GM12878 (cell line): ENCODE measurements at regions not wholly inside any gene's neighbourhood (a gene's known extent, or its start where the extent isn't known, plus 50 kb on each side); places are given as distances from the start of the nearest gene placed in this dataset.

Source experiments
- ATAC-seq: fragments of 200-7000 bp; cut with Tn5 transposase; 3 replicates; pipeline ENCODE4 v1.9.1; 2020; ENCODE audit warnings: mild to moderate bottlenecking, moderate library complexity
- BruUV-seq: library from RNA; stranded (reverse); fragments of 400-500 nt; replicated peaks from 2 replicates; lab custom pipeline; 2021; lab: Mats Ljungman, UMichigan
- CTCF ChIA-PET: fragments of 300-600 bp; sonication (Branson Sonifier 250); formaldehyde crosslinking; extraction: SDS; loops from one replicate; lab custom pipeline; 2021; ENCODE audit warnings: inconsistent platforms; lab: Yijun Ruan, JAX
- POLR2A ChIA-PET: fragments of 350-600 bp; formaldehyde crosslinking; extraction: SDS; loops from one replicate; lab custom pipeline; 2021; ENCODE audit warnings: inconsistent platforms; lab: Charles Lee
- RAD21 ChIA-PET: fragments of 300-600 bp; sonication (Branson Sonifier 250); formaldehyde crosslinking; loops from one replicate; lab custom pipeline; 2023; ENCODE audit warnings: antibody characterized with exemption; ENCODE audit not compliant: unreplicated experiment; lab: Charles Lee
- SMC1A ChIA-PET: fragments of 300-600 bp; sonication (Branson Sonifier 250); formaldehyde crosslinking; loops from one replicate; lab custom pipeline; 2023; ENCODE audit not compliant: unreplicated experiment, uncharacterized antibody; lab: Charles Lee
- DNase-seq: peaks from one replicate; pipeline ENCODE4 v3.0.0-alpha.2; 2011; ENCODE audit warnings: low read depth, low spot score
- FAIRE-seq: peaks from 3 replicates; lab custom pipeline; 2011; peaks lifted over from hg19 to GRCh38; lab: Jason Lieb, UNC
- H2AFZ ChIP-seq: 2 replicates; pipeline ENCODE4 v1.6.0; 2011; ENCODE audit warnings: low read depth, low read length, control low read depth; ENCODE audit not compliant: control insufficient read depth
- H3K27ac ChIP-seq: 2 replicates; pipeline ENCODE4 v1.5.1; 2011; ENCODE audit warnings: control low read depth; ENCODE audit not compliant: control insufficient read depth, insufficient read depth
- H3K27me3 ChIP-seq, 2 experiments: replicated peaks in 1 of 2; 2 replicates each; pipeline versions ENCODE4 v1.6.0 to v1.6.1; 2011; ENCODE audit warnings: low read length in 1 of 2; ENCODE audit not compliant: control insufficient read depth in 2 of 2, insufficient read depth in 2 of 2
- H3K36me3 ChIP-seq, 2 experiments: 2 replicates each; pipeline ENCODE4 v1.5.1; 2011; ENCODE audit warnings: low read length in 1 of 2; ENCODE audit not compliant: control insufficient read depth in 2 of 2, insufficient read depth in 2 of 2
- H3K4me1 ChIP-seq: 2 replicates; pipeline ENCODE4 v1.6.1; 2011; ENCODE audit warnings: mild to moderate bottlenecking, low read length, moderate library complexity, mixed read lengths; ENCODE audit not compliant: control insufficient read depth, insufficient read depth
- H3K4me2 ChIP-seq: 2 replicates; pipeline ENCODE4 v1.6.0; 2011; ENCODE audit warnings: control low read depth; ENCODE audit not compliant: control insufficient read depth, insufficient read depth
- H3K4me3 ChIP-seq: fragments of 200-600 bp; sonication (generic); 2 replicates; pipeline ENCODE4 v1.5.1; 2016
- H3K79me2 ChIP-seq: 2 replicates; pipeline ENCODE4 v1.6.0; 2011; ENCODE audit warnings: low read length; ENCODE audit not compliant: control insufficient read depth, insufficient read depth
- H3K9ac ChIP-seq: 2 replicates; pipeline ENCODE4 v1.8.0; 2011; ENCODE audit warnings: low read length, control low read depth, mixed read lengths; ENCODE audit not compliant: control insufficient read depth, insufficient read depth
- H3K9me3 ChIP-seq: replicated peaks from 3 replicates; pipeline ENCODE4 v1.5.1; 2011; ENCODE audit warnings: mild to moderate bottlenecking, low read length; ENCODE audit not compliant: control insufficient read depth, insufficient read depth
- H4K20me1 ChIP-seq: 2 replicates; pipeline ENCODE4 v1.6.0; 2011; ENCODE audit not compliant: control insufficient read depth, insufficient read depth
- ATF7 ChIP-seq: fragments of 450-650 bp; IDR thresholded peaks from 2 replicates; pipeline ENCODE4 v1.6.1; 2016; ENCODE audit warnings: low read depth, mild to moderate bottlenecking
- CBX5 ChIP-seq: sonication (generic); IDR thresholded peaks from 2 replicates; pipeline ENCODE4 v1.6.1; 2016; ENCODE audit warnings: low read depth, moderate library complexity, mild to moderate bottlenecking, inconsistent platforms
- CHD2 ChIP-seq: IDR thresholded peaks from 2 replicates; pipeline ENCODE4 v1.6.1; 2011; ENCODE audit warnings: low read depth, low read length, improper control_type of control experiment, borderline replicate concordance
- GABPA ChIP-seq: IDR thresholded peaks from 2 replicates; pipeline ENCODE4 v1.6.1; 2014; ENCODE audit warnings: antibody characterized with exemption, low read depth, mild to moderate bottlenecking, inconsistent platforms
- NR2F1 ChIP-seq: fragments of 450-650 bp; conservative IDR thresholded peaks from 2 replicates; pipeline ENCODE4 v1.6.1; 2017; ENCODE audit warnings: mild to moderate bottlenecking
- PBX3 ChIP-seq: IDR thresholded peaks from 2 replicates; pipeline ENCODE4 v1.6.1; 2011; ENCODE audit warnings: mild to moderate bottlenecking, low read depth, low read length, moderate library complexity; ENCODE audit not compliant: insufficient replicate concordance
- PML ChIP-seq: IDR thresholded peaks from 2 replicates; pipeline ENCODE4 v1.6.1; 2012; ENCODE audit warnings: low read length, inconsistent platforms
- POLR2A ChIP-seq: IDR thresholded peaks from 2 replicates; pipeline ENCODE4 v1.6.1; 2011; ENCODE audit warnings: low read depth, mild to moderate bottlenecking, low read length
- POLR2AphosphoS2 ChIP-seq: IDR thresholded peaks from 2 replicates; pipeline ENCODE4 v1.6.1; 2011; ENCODE audit warnings: low read depth, mild to moderate bottlenecking, low read length, improper control_type of control experiment, moderate library complexity
- PRDM15 ChIP-seq: fragments of 450-650 bp; formaldehyde crosslinking; IDR thresholded peaks from 2 replicates; pipeline ENCODE4 v1.4.0; 2020; ENCODE audit warnings: mild to moderate bottlenecking, moderate library complexity
- RFX5 ChIP-seq: IDR thresholded peaks from 2 replicates; pipeline ENCODE4 v1.6.1; 2011; ENCODE audit warnings: low read depth, low read length, improper control_type of control experiment
- SIX5 ChIP-seq: IDR thresholded peaks from 2 replicates; pipeline ENCODE4 v1.6.1; 2011; ENCODE audit warnings: mild to moderate bottlenecking, low read depth, low read length, moderate library complexity; ENCODE audit not compliant: severe bottlenecking
- SMC3 ChIP-seq: IDR thresholded peaks from 2 replicates; pipeline ENCODE4 v1.6.1; 2011; ENCODE audit warnings: low read length, improper control_type of control experiment, borderline replicate concordance
- SPI1 ChIP-seq: IDR thresholded peaks from 2 replicates; pipeline ENCODE4 v1.6.1; 2011; ENCODE audit warnings: low read depth, mild to moderate bottlenecking, low read length, moderate library complexity, borderline replicate concordance; ENCODE audit not compliant: insufficient read depth
- SREBF2 ChIP-seq: IDR thresholded peaks from 2 replicates; pipeline ENCODE4 v1.6.1; 2012; ENCODE audit warnings: mild to moderate bottlenecking, low read length
- ZZZ3 ChIP-seq: IDR thresholded peaks from 2 replicates; pipeline ENCODE4 v1.6.1; 2011; ENCODE audit warnings: low read depth; ENCODE audit not compliant: control insufficient read depth, insufficient read length
- WGBS: methylation state at CpG from one replicate; pipeline ENCODE4 v1.1.6; 2016; ENCODE audit warnings: low lambda C conversion rate; ENCODE audit not compliant: insufficient replicate concordance, insufficient coverage; ENCODE audit errors: missing lambda C conversion rate; 5-methylcytosine and 5-hydroxymethylcytosine counted together
- in situ Hi-C: fragments of 300-500 bp; cut with MboI; formaldehyde crosslinking; loops from 9 replicates; pipeline ENCODE4 v1.14.3; 2018; ENCODE audit warnings: mixed read lengths
- intact Hi-C: fragments of 100-400 bp; cut with micrococcal nuclease; formaldehyde crosslinking; loops from one replicate; pipeline ENCODE4 v1.14.2; 2022; ENCODE audit not compliant: unreplicated experiment

DNA sequence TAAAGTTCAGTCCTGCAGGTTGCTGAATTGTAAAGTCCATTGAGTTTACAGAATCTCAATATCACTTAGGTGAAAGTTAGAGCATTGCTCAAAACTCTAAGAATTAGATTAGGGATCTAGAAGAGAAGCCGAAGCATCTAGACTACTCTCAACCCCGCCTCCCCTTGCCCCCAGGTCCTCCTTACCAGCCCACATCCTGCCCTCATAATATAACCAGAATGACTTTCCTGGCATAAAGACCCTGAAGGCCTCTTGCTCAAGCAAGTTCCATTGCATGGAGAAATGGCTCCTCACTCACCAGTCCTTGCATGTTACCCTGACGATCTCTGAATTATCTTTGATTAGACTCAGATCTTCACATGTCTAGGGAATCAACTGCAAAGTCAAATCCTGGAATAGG is 78.8 kb downstream of the SPATA31C2 start:
- FAIRE-seq (no peak), DNase-seq (no peak), ATAC-seq (no peak)
- in situ Hi-C loops (no loop called here), intact Hi-C loops (no loop called here)
- no peak overlapping the region for H2AFZ ChIP-seq
- no peaks in the 10 kb centered on the region for H3K36me3 ChIP-seq
- RAD21 ChIA-PET: no interaction called here
- H4K20me1 ChIP-seq: no peaks in the 10 kb centered on the region
- H3K27ac ChIP-seq: no peak overlapping the region
- H3K79me2 ChIP-seq: no peaks in the 10 kb centered on the region
- TF ChIP-seq ATF7 (no peak), PML (no peak), NR2F1 (no peak), RFX5 (no peak), ZZZ3 (no peak), POLR2A (no peak), POLR2AphosphoS2 (no peak), CHD2 (no peak), PRDM15 (CRISPR knock-in tag) (no peak), SIX5 (no peak), PBX3 (no peak), SPI1 (no peak), SMC3 (no peak), GABPA (no peak), CBX5 (no peak), SREBF2 (no peak)
- no peak overlapping the region for H3K4me2 ChIP-seq
- BruUV-seq: no TSS peak
- CTCF ChIA-PET: no interaction called here
- no peak overlapping the region for H3K4me3 ChIP-seq
- no peaks in the 10 kb centered on the region for H3K27me3 ChIP-seq
- H3K9ac ChIP-seq: no peak overlapping the region
- POLR2A ChIA-PET: interaction anchor here (0.6 kb wide), 1 partner anchor 1149 kb away, joined by 3 read pairs; no protein-coding TSS in a partner anchor
- SMC1A ChIA-PET: no interaction called here
- H3K9me3 ChIP-seq: no peaks in the 10 kb centered on the region
- 26% methylated on average over 3 of the region's 3 CpGs for WGBS
- no peaks in the 10 kb centered on the region for H3K4me1 ChIP-seq
